ENCODE measurements at regions not wholly inside any gene's neighbourhood (a gene's known extent, or its start where the extent isn't known, plus 50 kb on each side); places are given as distances from the start of the nearest gene placed in this dataset.
A peak's percentile ranks its signal among the peaks of the same experiment; 100 is the strongest.

- Mint-ChIP-seq H3K36me3 (ENCODE audit: low read depth) (no peaks in the 10 kb centered on the region), H3K4me3 (peak overlapping the region in 1 of 3 experiments; percentile 56), H3K27ac (peak overlapping the region; percentile 83 to 97 (median 93)), H3K9me3 (no peaks in the 10 kb centered on the region), H3K4me1 (peaks cover 59% of the 10 kb centered on the region), H3K27me3 (ENCODE audit: low read depth) (no peaks in the 10 kb centered on the region)
- no peak for TF ChIP-seq CTCF (IDR thresholded peaks at IDR 0.05; ENCODE audit: unreplicated experiment in 3 of 3)
Measured at GRCh38 chr9:86459191-86459590, 105.0 kb upstream of the TUT7 start.

GRCh38 chr9:86458191-86458855, 104.1 kb upstream of the TUT7 start:
- H3K27me3 Mint-ChIP-seq (ENCODE audit: low read depth), result no peaks in the 10 kb centered on the region
- no peak for TF ChIP-seq CTCF (IDR thresholded peaks at IDR 0.05; ENCODE audit: unreplicated experiment in 3 of 3)
- peak overlapping the region; percentile 12 to 97 (median 74) for H3K27ac Mint-ChIP-seq

GRCh38 chr9:86456416-86456815, 102.2 kb upstream of the TUT7 start:
- Mint-ChIP-seq H3K9me3 (peaks cover 3% of the 10 kb centered on the region), H3K4me3 (no peak overlapping the region), H3K36me3 (ENCODE audit: low read depth) (no peaks in the 10 kb centered on the region), H3K27me3 (ENCODE audit: low read depth) (no peaks in the 10 kb centered on the region), H3K4me1 (peaks cover 56% of the 10 kb centered on the region), H3K27ac (peak overlapping the region in 2 of 3 experiments; percentile 34 to 89)
- no peak for TF ChIP-seq CTCF (IDR thresholded peaks at IDR 0.05; ENCODE audit: unreplicated experiment in 3 of 3)

More at GRCh38 chr9:86458191-86458855, 104.1 kb upstream of the TUT7 start:
- no peak overlapping the region for H3K4me3 Mint-ChIP-seq
- H3K4me1 Mint-ChIP-seq, result peaks cover 52% of the 10 kb centered on the region
- H3K36me3 Mint-ChIP-seq (ENCODE audit: low read depth), result no peaks in the 10 kb centered on the region
- H3K9me3 Mint-ChIP-seq, result no peaks in the 10 kb centered on the region

- H3K36me3 Mint-ChIP-seq (ENCODE audit: low read depth), result no peaks in the 10 kb centered on the region
- H3K27me3 Mint-ChIP-seq (ENCODE audit: low read depth), result no peaks in the 10 kb centered on the region
- H3K4me3 Mint-ChIP-seq, result peak overlapping the region in 1 of 3 experiments; percentile 20
- TF ChIP-seq CTCF (IDR thresholded peaks at IDR 0.05; ENCODE audit: unreplicated experiment in 3 of 3), result no peak
- H3K27ac Mint-ChIP-seq, result peak overlapping the region; percentile 79 to 98 (median 86)
- peaks cover 3% of the 10 kb centered on the region for H3K9me3 Mint-ChIP-seq
- peaks cover 51% of the 10 kb centered on the region for H3K4me1 Mint-ChIP-seq
Measured at GRCh38 chr9:86454701-86455615, 100.7 kb upstream of the TUT7 start.

GRCh38 chr9:86452201-86452828, 98.1 kb upstream of the TUT7 start:
- Mint-ChIP-seq H3K36me3 (ENCODE audit: low read depth) (no peaks in the 10 kb centered on the region), H3K27me3 (ENCODE audit: low read depth) (no peaks in the 10 kb centered on the region), H3K9me3 (peaks cover 3% of the 10 kb centered on the region), H3K4me3 (no peak overlapping the region), H3K27ac (peak overlapping the region in 2 of 3 experiments; percentile 13 to 24), H3K4me1 (peaks cover 31% of the 10 kb centered on the region)
- no peak for TF ChIP-seq CTCF (IDR thresholded peaks at IDR 0.05; ENCODE audit: unreplicated experiment in 3 of 3)

Measured in nephron (organoid).